ENCODE measurements at regions not wholly inside any gene's neighbourhood (a gene's known extent, or its start where the extent isn't known, plus 50 kb on each side); places are given as distances from the start of the nearest gene placed in this dataset.

- ATAC-seq = no peak
- H3K36me3 ChIP-seq = no peaks in the 10 kb centered on the region
- TF ChIP-seq, protein P1, sequence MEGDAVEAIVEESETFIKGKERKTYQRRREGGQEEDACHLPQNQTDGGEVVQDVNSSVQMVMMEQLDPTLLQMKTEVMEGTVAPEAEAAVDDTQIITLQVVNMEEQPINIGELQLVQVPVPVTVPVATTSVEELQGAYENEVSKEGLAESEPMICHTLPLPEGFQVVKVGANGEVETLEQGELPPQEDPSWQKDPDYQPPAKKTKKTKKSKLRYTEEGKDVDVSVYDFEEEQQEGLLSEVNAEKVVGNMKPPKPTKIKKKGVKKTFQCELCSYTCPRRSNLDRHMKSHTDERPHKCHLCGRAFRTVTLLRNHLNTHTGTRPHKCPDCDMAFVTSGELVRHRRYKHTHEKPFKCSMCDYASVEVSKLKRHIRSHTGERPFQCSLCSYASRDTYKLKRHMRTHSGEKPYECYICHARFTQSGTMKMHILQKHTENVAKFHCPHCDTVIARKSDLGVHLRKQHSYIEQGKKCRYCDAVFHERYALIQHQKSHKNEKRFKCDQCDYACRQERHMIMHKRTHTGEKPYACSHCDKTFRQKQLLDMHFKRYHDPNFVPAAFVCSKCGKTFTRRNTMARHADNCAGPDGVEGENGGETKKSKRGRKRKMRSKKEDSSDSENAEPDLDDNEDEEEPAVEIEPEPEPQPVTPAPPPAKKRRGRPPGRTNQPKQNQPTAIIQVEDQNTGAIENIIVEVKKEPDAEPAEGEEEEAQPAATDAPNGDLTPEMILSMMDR (IDR thresholded peaks at IDR 0.05) = no peak
- H3K4me1 ChIP-seq = no peaks in the 10 kb centered on the region
- H3K9me3 ChIP-seq = no peaks in the 10 kb centered on the region
- H3K27me3 ChIP-seq (ENCODE audit: low read depth) = no peaks in the 10 kb centered on the region
- intact Hi-C loops (cut with DNase I) = no loop called here
- no peak for DNase-seq
- no peak overlapping the region for H3K4me3 ChIP-seq
- no peak overlapping the region for H3K27ac ChIP-seq
These were observed 690.2 kb upstream of the POU3F3 start for GRCh38 chr2:104163611-104164130.

- DNase-seq (no peak), ATAC-seq (no peak)
- intact Hi-C loops (cut with DNase I) = no loop called here
- no peaks in the 10 kb centered on the region for H3K9me3 ChIP-seq
- H3K4me1 ChIP-seq = no peaks in the 10 kb centered on the region
- TF ChIP-seq, protein P1 (IDR thresholded peaks at IDR 0.05) = no peak
- H3K4me3 ChIP-seq = no peak overlapping the region
- H3K27me3 ChIP-seq (ENCODE audit: low read depth) = no peaks in the 10 kb centered on the region
- no peak overlapping the region for H3K27ac ChIP-seq
- H3K36me3 ChIP-seq = no peaks in the 10 kb centered on the region
These were observed 689.1 kb upstream of the POU3F3 start for GRCh38 chr2:104164721-104165252.

DNA sequence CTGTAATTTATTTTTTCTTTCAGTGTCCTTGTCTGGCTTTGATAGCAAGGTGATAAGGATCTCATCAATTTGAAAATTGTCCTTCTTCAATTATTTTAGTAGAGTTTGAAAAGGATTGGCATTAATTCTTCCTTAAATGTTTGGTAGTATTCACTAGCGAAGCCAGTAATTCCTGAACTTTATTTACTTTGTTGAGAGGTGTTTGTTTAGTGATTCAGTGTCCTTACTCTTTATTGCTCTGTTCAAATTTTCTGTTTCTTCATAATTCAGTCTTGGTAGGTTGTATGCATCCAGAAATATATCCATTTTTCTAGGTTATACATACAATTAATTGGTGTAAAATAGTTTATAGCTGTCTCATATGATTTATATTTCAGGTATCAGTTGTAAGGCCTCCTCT lies 676.7 kb upstream of the POU3F3 start:
- Histone ChIP-seq H3K4me1 (no peaks in the 10 kb centered on the region), H3K27me3 (ENCODE audit: low read depth) (no peaks in the 10 kb centered on the region), H3K27ac (no peak overlapping the region), H3K4me3 (no peak overlapping the region), H3K9me3 (peaks cover 15% of the 10 kb centered on the region), H3K36me3 (no peaks in the 10 kb centered on the region)
- DNase-seq (no peak), ATAC-seq (peak in 1 of 2 donors; percentile 67)
- TF ChIP-seq, protein P1 (IDR thresholded peaks at IDR 0.05) = no peak
- intact Hi-C loops (cut with DNase I) = no loop called here

GRCh38 chr2:104179644-104180043 lies 674.3 kb upstream of the POU3F3 start:
- H3K36me3 ChIP-seq = no peaks in the 10 kb centered on the region
- TF ChIP-seq, protein P1 (IDR thresholded peaks at IDR 0.05) = no peak
- H3K27ac ChIP-seq = no peak overlapping the region

GRCh38 chr2:104200533-104201168 lies 653.3 kb upstream of the POU3F3 start:
- intact Hi-C loops (cut with DNase I) = no loop called here
- TF ChIP-seq, protein P1 (IDR thresholded peaks at IDR 0.05) = no peak

More at GRCh38 chr2:104179644-104180043, 674.3 kb upstream of the POU3F3 start:
- no peaks in the 10 kb centered on the region for H3K27me3 ChIP-seq (ENCODE audit: low read depth)
- H3K4me1 ChIP-seq = no peaks in the 10 kb centered on the region
- intact Hi-C loops (cut with DNase I) = no loop called here
- ATAC-seq (no peak), DNase-seq (no peak)
- no peak overlapping the region for H3K4me3 ChIP-seq
- H3K9me3 ChIP-seq = peaks cover 15% of the 10 kb centered on the region

More at GRCh38 chr2:104200533-104201168, 653.3 kb upstream of the POU3F3 start:
- no peaks in the 10 kb centered on the region for H3K4me1 ChIP-seq
- no peaks in the 10 kb centered on the region for H3K9me3 ChIP-seq
- ATAC-seq = no peak
- no peak overlapping the region for H3K27ac ChIP-seq
- no peak for DNase-seq
- H3K27me3 ChIP-seq (ENCODE audit: low read depth) = no peaks in the 10 kb centered on the region
- H3K4me3 ChIP-seq = no peak overlapping the region
- H3K36me3 ChIP-seq = no peaks in the 10 kb centered on the region
